Keratinocyte (primary cell): ENCODE measurements at regions not wholly inside any gene's neighbourhood (a gene's known extent, or its start where the extent isn't known, plus 50 kb on each side); places are given as distances from the start of the nearest gene placed in this dataset.

Source experiments
- DNase-seq: peaks from one replicate; pipeline ENCODE4 v3.0.0-alpha.2; 2011; ENCODE audit warnings: low read depth, missing footprints, low spot score
- FAIRE-seq: peaks from 2 replicates; lab custom pipeline; 2011; peaks lifted over from hg19 to GRCh38; lab: Jason Lieb, UNC
- H2AFZ ChIP-seq: 2 replicates; pipeline ENCODE4 v1.6.0; 2012; ENCODE audit warnings: low read length, control low read depth, inconsistent platforms; ENCODE audit not compliant: control insufficient read depth
- H3K27ac ChIP-seq: 2 replicates; pipeline ENCODE4 v1.5.1; 2011; ENCODE audit warnings: low read length; ENCODE audit not compliant: control insufficient read depth, insufficient read depth
- H3K27me3 ChIP-seq: 3 replicates; pipeline ENCODE4 v1.6.0; 2011; ENCODE audit warnings: low read length; ENCODE audit not compliant: control insufficient read depth, insufficient read depth; ENCODE audit errors: extremely low read depth
- H3K36me3 ChIP-seq, 2 experiments: 2 replicates in 1 of 2; 3 replicates in 1 of 2; pipeline ENCODE4 v1.5.1; 2011; ENCODE audit warnings: low read length in 2 of 2, mild to moderate bottlenecking in 1 of 2; ENCODE audit not compliant: control insufficient read depth in 2 of 2, insufficient read depth in 2 of 2; ENCODE audit errors: extremely low read depth in 1 of 2
- H3K4me1 ChIP-seq: 3 replicates; pipeline ENCODE4 v1.5.1; 2011; ENCODE audit warnings: low read length; ENCODE audit not compliant: control insufficient read depth, insufficient read depth; ENCODE audit errors: extremely low read depth
- H3K4me2 ChIP-seq: 3 replicates; pipeline ENCODE4 v1.6.0; 2011; ENCODE audit warnings: low read depth, low read length; ENCODE audit not compliant: control insufficient read depth, insufficient read depth; ENCODE audit errors: extremely low read depth
- H3K4me3 ChIP-seq, 3 experiments: fragments of 200-600 bp in 1 of 3; sonication (generic) in 1 of 3; 2 replicates in 2 of 3; 3 replicates in 1 of 3; pipeline ENCODE4 v1.5.1; 2011 to 2016; ENCODE audit warnings: low read length in 3 of 3, mild to moderate bottlenecking in 3 of 3, control low read depth in 2 of 3, inconsistent platforms in 1 of 3, low read depth in 1 of 3, mixed read lengths in 1 of 3, mixed run types in 1 of 3, moderate library complexity in 1 of 3; ENCODE audit not compliant: control insufficient read depth in 2 of 3, insufficient read depth in 2 of 3; ENCODE audit errors: extremely low read depth in 1 of 3
- H3K79me2 ChIP-seq: 2 replicates; pipeline ENCODE4 v1.6.0; 2012; ENCODE audit warnings: low read length; ENCODE audit not compliant: control insufficient read depth, insufficient read depth
- H3K9ac ChIP-seq: 3 replicates; pipeline ENCODE4 v1.6.0; 2011; ENCODE audit warnings: low read length; ENCODE audit not compliant: control insufficient read depth, insufficient read depth; ENCODE audit errors: extremely low read depth
- H3K9me1 ChIP-seq: 3 replicates; pipeline ENCODE4 v1.6.0; 2011; ENCODE audit warnings: low read length; ENCODE audit not compliant: control insufficient read depth, insufficient read depth; ENCODE audit errors: extremely low read depth
- H3K9me3 ChIP-seq: 2 replicates; pipeline ENCODE4 v1.5.1; 2012; ENCODE audit warnings: low read depth, low read length; ENCODE audit not compliant: control insufficient read depth
- H4K20me1 ChIP-seq: 3 replicates; pipeline ENCODE4 v1.6.0; 2011; ENCODE audit warnings: low read length; ENCODE audit not compliant: control insufficient read depth, insufficient read depth; ENCODE audit errors: extremely low read depth
- CTCF ChIP-seq, 3 experiments: IDR thresholded peaks in 1 of 3; conservative IDR thresholded peaks in 1 of 3; optimal IDR thresholded peaks in 1 of 3; 2 replicates in 2 of 3; 3 replicates in 1 of 3; pipeline versions ENCODE3 to v1.5.1; 2011; ENCODE audit warnings: low read length in 3 of 3, mild to moderate bottlenecking in 3 of 3, moderate library complexity in 2 of 3, control low read depth in 1 of 3, inconsistent platforms in 1 of 3; ENCODE audit not compliant: insufficient read depth in 2 of 3; ENCODE audit errors: extremely low read depth in 1 of 3
- EZH2 ChIP-seq: IDR thresholded peaks from one replicate; pipeline ENCODE4 v1.6.1; 2012; ENCODE audit warnings: inconsistent platforms, mild to moderate bottlenecking, low read length, moderate library complexity
- dilution Hi-C: fragments of 300-500 bp; cut with MboI; formaldehyde crosslinking; loops from one replicate; pipeline ENCODE4 v1.7.0; 2020; ENCODE audit warnings: low sequenced_read_pairs; ENCODE audit not compliant: extremely low pct_ligation_motif_present

DNA sequence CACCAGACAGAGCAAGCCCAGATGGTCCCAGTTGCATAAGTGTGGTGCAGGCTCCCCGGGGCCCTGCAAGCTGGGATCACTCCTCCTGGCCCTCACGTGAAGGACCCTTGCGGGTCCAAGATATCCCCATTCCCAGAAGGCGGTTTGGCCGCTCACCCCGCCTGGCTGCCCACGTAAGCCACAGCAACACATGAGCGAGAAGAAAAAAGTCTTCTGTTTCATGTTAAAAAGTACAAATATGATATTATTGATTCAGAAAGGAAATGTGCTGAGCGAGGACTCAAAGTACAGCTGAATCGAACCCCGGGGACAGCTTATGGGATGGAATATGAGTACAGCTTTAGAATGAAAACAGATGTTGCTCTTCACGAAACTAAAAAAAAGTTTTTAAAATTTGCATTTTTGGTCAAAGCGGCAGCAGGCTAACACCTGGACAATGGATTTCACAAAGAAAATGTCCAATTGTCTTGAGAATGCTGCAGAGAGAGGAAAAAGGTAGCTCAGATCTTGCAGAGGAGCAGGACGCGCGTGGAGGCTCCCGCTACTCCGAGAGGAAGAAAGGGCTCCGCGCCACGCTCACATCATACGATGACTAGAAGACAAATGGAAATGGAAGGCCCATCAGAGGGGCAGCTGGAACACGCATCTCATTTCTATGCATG lies 427.6 kb downstream of the IRX1 start:
- Histone ChIP-seq H3K36me3 (no peaks in the 10 kb centered on the region), H2AFZ (no peak overlapping the region), H4K20me1 (no peaks in the 10 kb centered on the region), H3K79me2 (no peaks in the 10 kb centered on the region), H3K4me2 (no peak overlapping the region), H3K9me3 (no peaks in the 10 kb centered on the region), H3K27ac (no peak overlapping the region), H3K4me1 (peaks cover 10% of the 10 kb centered on the region), H3K9me1 (no peaks in the 10 kb centered on the region), H3K9ac (no peak overlapping the region), H3K4me3 (no peak overlapping the region), H3K27me3 (no peaks in the 10 kb centered on the region)
- DNase-seq (no peak), FAIRE-seq (no peak)
- no peak for TF ChIP-seq CTCF (optimal IDR thresholded peaks at IDR 0.05 in 1 of 3, IDR thresholded peaks at IDR 0.05 in 1 of 3, conservative IDR thresholded peaks at IDR 0.05 in 1 of 3; ENCODE audit: extremely low read depth in 1 of 3, insufficient read depth in 2 of 3, low read length in 3 of 3)
- no peak for TF ChIP-seq EZH2
- dilution Hi-C loops: no loop called here

GRCh38 chr5:4023753-4024335 lies 428.2 kb downstream of the IRX1 start:
- H3K9me3 ChIP-seq: no peaks in the 10 kb centered on the region
- FAIRE-seq (no peak), DNase-seq (no peak)
- H3K9me1 ChIP-seq: no peaks in the 10 kb centered on the region
- no peaks in the 10 kb centered on the region for H3K79me2 ChIP-seq
- H2AFZ ChIP-seq: no peak overlapping the region
- H3K9ac ChIP-seq: no peak overlapping the region
- dilution Hi-C loops: no loop called here
- no peak overlapping the region for H3K4me2 ChIP-seq
- H3K4me1 ChIP-seq: peaks cover 10% of the 10 kb centered on the region
- H3K27ac ChIP-seq: no peak overlapping the region
- TF ChIP-seq EZH2 (no peak), CTCF (optimal IDR thresholded peaks at IDR 0.05 in 1 of 3, IDR thresholded peaks at IDR 0.05 in 1 of 3, conservative IDR thresholded peaks at IDR 0.05 in 1 of 3; ENCODE audit: extremely low read depth in 1 of 3, insufficient read depth in 2 of 3, low read length in 3 of 3) (no peak)
- H3K4me3 ChIP-seq: no peak overlapping the region
- no peaks in the 10 kb centered on the region for H3K27me3 ChIP-seq
- H4K20me1 ChIP-seq: no peaks in the 10 kb centered on the region
- H3K36me3 ChIP-seq: no peaks in the 10 kb centered on the region
